Right forelimb (tissue), 1 donor: ENCODE measurements at regions not wholly inside any gene's neighbourhood (a gene's known extent, or its start where the extent isn't known, plus 50 kb on each side); places are given as distances from the start of the nearest gene placed in this dataset.

Experiments used
- DNase-seq: peaks from one replicate; pipeline ENCODE4 v3.0.0-alpha.2; 2018

DNA sequence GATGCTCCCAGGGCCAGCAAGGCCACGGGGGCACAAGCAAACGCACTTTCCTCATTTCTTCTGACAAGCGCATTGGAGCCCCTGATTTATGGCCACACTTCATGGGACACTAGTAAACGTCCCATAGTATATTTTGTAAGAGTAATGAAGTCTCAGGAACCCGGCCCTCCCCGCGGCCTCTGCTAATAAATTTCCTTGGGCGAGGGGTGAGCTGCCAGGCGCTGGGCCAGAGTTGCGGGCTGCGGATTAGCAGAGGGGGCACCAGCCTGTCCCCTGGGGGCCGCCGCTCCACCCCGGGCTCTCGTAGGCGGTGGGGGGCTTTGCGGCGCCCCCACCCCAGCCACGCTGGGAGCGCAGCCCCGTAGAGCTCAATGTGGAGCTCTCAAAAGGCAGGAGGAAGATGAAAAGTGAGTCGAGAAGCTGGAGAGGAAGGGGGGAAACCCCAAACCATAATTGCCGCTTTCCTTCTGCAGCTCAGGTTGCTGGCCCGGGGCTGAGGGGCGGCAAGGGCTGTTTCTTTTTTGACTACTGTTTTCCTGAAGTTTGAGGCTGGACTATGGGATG lies 173.6 kb downstream of the CDC5L start:
- no peak for DNase-seq

- no peak for DNase-seq
Observed at GRCh38 chr6:44561832-44562665, 174.5 kb downstream of the CDC5L start.

DNA sequence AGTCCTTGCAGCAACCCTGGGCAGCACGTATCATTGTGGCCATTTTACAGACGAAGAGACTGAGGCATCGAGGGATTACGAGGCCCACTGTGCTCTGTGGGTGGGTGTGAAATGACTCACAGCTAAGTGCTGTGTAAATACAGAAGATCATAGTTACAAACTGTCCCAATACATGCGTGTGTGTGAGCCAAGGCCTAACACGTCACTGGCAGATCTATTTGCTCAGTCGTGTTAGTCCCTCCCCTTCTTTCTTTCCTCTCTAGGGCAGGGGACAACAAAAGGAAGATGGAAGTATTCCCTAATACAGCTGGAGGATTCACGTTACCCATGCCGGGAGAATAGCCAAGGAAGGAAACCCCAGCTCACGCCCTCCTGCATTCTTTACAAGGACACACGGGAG lies 175.9 kb downstream of the CDC5L start:
- DNase-seq, result no peak

DNA sequence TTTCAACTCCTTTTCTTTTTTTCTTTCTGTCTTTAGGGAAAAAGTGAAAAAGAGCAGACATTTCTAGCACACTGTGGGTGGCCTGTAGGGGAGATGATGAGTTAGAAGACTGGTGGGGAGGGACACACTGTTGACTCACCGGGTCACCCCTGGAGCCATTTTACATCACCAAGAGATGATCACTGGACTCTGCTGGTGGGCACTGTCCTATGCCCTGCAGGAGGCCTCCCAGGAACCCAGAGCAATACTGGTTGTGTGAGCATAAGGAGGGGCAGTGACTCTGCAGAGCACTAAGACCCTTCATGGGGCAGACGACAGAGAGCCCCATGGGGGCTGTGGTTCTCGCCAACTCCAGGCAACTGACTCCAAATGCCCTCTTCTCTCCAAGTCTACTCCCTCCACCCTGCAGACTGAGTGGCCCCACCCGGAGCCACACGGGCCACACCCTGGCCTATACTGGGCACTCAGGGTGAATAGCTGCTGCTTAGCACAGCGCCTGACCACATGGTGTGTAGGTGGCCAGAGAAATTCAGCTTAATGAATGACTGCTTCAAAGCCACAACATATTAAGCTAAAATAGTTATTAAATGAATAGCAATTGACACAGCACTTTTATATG lies 177.5 kb downstream of the CDC5L start:
- DNase-seq, result no peak

DNA sequence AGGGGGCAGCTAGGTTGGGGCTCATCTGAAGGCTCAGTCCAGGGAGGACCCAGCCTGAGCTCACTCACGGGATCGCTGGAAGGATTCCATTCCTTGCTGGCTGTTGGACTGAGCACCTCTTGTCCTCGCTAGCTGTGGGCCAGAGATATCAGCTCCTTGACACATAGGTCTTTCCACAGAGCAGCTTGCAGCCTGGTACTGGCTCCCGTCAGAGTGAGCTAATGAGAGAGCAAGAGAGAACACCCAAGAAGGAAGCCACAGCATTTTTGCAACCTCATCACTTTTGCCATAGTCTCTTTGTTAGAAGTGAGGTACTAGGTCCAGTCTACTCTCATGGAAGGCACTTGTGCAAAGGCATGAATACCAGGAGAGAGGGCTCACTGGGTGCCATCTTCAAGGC lies 179.9 kb downstream of the CDC5L start:
- DNase-seq, result no peak

DNA sequence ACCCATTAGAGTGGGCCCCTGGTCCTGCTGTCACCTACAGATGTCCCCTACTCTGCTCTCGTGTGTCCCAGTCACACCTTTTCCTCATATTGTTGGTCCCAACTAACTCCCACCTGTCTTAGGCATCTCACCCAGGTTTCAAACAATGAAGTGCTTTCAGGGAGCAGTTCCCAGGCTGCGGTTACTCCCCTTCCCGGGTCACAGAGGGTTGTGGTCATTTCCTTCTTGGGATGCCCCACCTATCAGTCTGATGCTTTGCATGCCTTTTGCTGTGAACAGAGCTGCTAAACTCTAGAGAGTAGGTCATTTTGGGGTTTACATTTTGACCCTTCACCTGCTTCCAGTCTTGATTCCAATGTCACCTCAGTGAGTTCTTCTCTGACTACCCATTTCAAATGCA lies 181.6 kb downstream of the CDC5L start:
- no peak for DNase-seq

GRCh38 chr6:44569931-44570385 lies 182.5 kb downstream of the CDC5L start:
- DNase-seq, result peak; percentile 70

DNA sequence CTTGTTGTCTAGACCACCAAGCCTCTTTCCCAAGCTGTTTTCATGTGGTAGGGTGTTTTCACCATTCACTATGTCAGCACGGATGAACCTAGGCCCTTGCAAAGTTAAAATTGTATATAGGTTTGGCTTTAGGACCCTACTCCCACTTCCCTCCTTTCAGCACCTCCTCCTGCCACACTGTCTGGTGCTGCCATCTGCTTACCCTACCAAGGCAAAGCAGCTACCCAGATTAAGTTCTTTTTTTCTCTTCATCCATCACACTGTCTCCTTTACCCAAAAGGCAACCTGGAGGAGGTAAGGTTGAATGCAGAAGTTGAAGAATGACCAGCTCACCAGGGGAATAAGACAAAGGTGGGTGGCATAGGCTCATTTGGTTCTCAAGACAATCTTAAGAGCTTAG lies 184.0 kb downstream of the CDC5L start:
- no peak for DNase-seq

- DNase-seq, result no peak
Observed at GRCh38 chr6:44572346-44572745, 184.8 kb downstream of the CDC5L start.

GRCh38 chr6:44575644-44576043 lies 188.1 kb downstream of the CDC5L start:
- no peak for DNase-seq

- no peak for DNase-seq
Observed at GRCh38 chr6:44576132-44576631, 188.7 kb downstream of the CDC5L start.

GRCh38 chr6:44580901-44581300 lies 193.4 kb downstream of the CDC5L start:
- no peak for DNase-seq

- no peak for DNase-seq
Observed at GRCh38 chr6:44582930-44583329, 195.4 kb downstream of the CDC5L start.

GRCh38 chr6:44590471-44590870 lies 203.0 kb downstream of the CDC5L start:
- DNase-seq, result no peak

- no peak for DNase-seq
Observed at GRCh38 chr6:44593539-44593944, 206.0 kb downstream of the CDC5L start.

GRCh38 chr6:44594481-44594880 lies 207.0 kb downstream of the CDC5L start:
- no peak for DNase-seq

DNA sequence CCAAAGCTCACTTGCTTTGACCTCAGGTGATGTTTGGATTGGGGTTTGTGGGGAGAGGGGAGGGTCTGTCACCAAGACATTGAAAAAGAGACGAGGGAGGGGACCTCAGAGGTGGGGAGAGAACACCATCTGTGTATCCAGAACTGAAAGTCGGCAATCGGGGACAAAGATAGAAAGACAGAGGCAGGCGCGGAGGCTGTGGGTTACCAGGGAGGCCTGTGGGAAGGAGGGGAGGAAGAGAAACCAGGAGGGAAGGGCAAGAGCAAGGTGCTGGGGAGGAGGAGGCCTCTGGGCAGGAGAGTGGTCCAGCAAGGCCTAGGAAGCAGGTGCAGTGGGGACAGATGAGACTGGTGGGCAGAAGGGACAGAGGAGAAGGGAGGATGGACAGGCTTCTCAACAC lies 211.2 kb downstream of the CDC5L start:
- DNase-seq, result no peak

- DNase-seq, result no peak
Observed at GRCh38 chr6:44599672-44600071, 212.2 kb downstream of the CDC5L start.

DNA sequence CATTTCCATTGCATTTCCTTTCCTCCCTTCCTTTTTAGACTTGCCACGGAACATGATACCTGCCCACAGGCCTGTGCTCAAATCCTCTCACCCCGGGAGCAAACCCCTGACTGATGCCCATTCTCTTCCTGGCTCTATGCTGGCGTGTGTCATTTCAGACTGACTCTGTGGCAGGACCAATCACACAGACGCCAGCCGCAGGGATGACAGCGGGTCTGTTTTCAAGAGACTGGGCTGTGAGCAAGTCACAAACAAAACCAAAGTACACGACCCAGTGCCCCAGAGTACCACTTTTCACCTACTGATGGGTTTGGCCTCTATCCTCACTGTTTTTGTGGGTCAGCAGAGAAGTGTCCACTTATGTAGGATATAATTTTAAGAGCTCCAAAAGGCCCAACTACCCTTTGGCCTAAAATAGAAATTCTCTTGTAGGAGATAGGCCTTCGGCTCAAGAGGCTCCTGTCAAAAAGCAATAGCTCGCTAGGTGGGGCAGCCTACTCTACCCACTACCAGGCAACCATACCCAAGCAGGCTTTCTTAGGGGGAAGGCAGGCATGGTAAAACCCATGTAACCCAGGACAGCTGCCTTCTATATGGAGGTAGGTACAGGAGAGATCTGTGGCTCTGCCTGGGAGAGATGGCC lies 215.7 kb downstream of the CDC5L start:
- no peak for DNase-seq

- DNase-seq, result no peak
Observed at GRCh38 chr6:44606504-44606903, 219.0 kb downstream of the CDC5L start.

DNA sequence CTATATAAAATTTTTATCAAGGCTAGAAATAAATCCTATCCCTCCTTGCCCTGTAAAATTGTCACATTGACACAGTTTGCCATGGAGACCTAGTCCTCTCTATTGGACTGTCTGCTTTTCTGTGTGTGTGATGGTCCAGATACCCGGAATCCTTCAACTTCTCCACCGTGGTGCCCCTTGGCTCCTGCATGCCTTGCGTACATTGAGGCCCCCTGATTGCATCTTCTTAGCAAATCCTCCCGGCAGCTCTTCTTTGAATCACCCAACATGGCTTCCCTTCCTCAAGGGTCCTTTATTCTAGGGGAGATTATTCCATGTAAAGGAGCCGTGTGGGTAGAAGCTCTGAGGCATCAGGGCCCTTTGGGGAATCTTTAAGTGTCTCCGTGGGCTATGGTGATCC lies 219.5 kb downstream of the CDC5L start:
- DNase-seq, result no peak

GRCh38 chr6:44608175-44608574 lies 220.7 kb downstream of the CDC5L start:
- DNase-seq, result no peak

DNA sequence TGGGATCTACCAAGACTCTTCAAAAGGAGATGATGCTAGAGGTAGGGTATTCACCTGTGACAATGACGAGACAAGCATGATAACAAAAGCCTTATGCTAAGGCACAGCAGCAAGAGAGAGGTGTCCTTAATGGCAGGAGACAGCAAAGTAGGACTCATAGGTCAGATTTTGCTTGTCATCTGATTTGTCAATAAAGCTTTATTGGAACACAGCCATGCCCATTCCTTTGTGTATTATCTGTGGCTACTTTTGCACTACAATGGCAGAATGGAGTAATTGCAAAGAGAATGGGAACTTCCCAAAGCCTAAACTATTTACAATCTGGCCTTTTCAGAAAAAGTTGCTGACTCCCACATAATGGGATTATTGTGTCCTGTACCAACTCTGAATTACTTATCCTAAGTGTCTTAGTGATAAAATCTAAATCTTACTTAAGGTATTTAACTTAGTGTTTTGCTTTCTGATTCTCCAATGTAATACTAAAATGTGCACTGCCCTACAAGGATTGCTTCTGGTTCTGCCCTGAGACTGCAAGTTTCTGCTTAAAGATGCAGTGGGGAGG lies 221.6 kb downstream of the CDC5L start:
- DNase-seq, result no peak
